Activated CD4-positive, alpha-beta T cell treated with anti-CD3 and anti-CD28 coated beads, Interleukin-2, Interleukin-6, amounts not matched to agents 100 ng/mL and 50 ng/mL, durations not matched to agents 16 hours and 8 hours (primary cell): ENCODE measurements at regions not wholly inside any gene's neighbourhood (a gene's known extent, or its start where the extent isn't known, plus 50 kb on each side); places are given as distances from the start of the nearest gene placed in this dataset.
A peak's percentile ranks its signal among the peaks of the same experiment; 100 is the strongest.
"Not testable (repeated sequence)": the region's sequence is repeated elsewhere in the genome, so short reads cannot be mapped to it uniquely, and the experiment has no call there.

Experiments
- DNase-seq: peaks from one replicate; pipeline ENCODE4 v3.0.0-alpha.2; 2020

DNA sequence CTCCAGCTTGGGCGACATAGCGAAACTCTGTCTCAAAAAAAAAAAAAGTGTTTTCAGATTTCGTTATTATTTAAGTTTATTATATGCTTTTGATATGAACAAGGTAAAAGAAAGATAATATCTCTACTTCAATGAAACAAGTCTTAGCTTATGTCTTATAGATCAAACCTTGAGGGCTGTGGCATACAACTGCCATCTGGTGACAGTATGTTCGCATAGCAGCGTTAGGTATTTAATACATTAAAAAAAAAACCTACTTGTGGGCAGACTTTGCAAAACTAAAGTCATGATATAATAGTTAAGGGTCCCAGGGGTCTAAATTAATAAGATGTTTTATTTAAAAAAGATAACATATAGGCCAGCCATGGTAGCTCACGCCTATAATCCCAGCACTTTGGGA lies 161.2 kb upstream of the AMOT start:
- DNase-seq = no peak

DNA sequence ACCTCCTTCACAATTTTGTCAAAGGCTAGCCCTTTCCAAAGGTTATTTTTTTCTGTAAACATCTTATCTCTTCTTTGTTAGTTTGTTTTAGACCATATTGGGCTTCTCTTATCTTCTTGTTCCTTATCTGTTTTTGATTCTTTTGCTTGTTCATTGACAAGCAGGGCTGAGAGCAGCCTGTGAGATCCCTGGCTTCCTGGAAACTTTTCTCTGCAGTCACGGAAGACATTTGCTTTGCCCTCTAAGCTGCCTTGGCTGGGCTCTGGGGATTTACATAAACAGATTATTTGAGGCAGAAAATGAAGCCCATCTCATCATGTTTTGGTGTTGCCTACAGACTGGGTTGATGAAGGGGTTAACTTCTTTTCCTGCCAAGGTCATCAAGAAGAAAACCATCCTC lies 157.4 kb upstream of the AMOT start:
- DNase-seq = no peak

DNA sequence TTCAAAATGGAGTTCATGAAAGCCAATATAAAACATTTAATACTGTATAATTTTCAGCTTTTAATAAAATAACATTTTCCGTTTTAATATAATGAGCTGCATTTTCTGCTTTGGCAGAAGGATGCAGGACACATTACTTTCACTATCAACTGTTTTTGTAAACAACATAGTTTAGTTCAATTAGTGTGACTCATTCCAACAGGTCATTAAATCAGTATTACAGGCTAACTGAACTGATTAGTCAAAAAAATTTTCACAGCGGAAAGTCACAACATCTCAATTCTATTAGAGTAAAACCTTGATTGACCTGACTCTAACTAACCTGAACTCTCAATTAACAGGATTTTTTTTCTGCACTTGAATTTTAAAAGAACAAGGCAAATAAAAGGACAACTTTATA lies 151.2 kb upstream of the AMOT start:
- no peak for DNase-seq

DNA sequence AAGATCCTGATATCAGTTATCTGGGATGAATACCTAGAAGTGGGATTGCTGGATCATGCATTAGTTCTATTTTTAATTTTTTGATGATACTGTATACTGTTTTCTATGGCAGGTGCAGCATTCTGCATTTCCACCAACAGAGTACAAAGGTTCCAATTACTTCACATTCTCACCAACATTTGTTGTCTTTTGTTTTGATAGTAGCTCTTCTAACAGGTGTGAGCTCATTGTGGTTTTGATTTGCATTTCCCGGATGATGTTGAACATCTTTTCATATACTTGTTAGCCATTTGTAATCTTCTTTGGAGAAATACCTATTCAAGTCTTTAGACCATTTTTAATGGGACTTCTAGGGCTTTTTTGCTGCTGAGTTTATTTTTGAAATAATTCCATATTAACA lies 139.2 kb upstream of the AMOT start:
- no peak for DNase-seq

DNA sequence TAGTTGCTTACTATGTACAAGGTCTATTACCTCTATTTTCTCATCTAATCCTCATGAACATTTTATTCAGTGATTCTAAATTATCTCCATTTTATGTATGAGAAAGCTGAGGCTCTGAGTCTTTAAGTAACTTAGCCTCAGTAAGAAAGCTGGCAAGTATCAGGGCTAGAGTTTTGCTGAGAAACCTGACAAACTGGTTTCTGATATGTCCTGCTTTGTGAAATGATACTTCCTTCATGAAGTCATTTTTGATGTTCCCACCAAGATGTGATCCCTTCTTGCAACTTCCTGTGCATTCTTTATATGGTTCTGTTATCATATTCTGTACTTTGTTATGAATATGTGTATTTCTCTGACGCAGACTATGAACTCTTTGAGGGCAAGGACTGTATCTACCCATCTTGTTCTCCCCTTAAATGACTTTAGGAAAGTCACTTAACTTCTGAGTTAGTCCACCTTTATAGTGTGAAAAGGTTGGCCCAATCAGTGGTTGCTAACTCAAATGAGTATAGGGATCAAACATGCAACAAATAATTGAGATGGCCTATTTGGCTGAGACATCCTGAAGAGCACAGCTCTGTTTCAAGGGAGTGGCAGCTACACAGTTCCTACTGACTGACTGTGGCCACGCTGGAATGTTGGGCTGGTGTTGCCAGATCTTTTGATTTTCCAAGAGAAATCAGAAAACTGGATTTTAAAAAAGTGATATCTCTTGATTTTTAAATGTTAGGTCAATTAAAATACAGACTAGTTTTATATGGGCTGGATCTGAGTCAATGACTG lies 127.9 kb upstream of the AMOT start:
- no peak for DNase-seq

DNA sequence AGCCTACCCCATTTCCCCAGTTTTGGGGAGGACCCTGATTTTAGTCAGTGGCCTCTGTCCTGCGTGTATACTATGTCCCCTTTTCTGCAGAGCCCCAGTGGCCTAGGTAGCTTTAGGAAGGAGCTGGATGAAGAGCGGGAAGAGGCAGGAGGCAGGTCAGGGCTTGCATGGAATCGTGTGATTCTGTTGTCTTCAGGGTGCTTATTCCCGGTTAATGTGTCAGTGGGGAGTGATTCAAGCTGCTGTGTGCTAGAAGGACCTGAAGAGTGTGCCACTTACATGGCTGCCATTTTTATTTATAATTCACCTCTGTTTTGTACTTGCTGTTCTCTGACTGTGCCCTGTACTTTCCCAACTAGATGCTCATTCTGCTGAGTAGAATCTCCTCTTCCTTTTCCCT lies 127.3 kb upstream of the AMOT start:
- DNase-seq = no peak

DNA sequence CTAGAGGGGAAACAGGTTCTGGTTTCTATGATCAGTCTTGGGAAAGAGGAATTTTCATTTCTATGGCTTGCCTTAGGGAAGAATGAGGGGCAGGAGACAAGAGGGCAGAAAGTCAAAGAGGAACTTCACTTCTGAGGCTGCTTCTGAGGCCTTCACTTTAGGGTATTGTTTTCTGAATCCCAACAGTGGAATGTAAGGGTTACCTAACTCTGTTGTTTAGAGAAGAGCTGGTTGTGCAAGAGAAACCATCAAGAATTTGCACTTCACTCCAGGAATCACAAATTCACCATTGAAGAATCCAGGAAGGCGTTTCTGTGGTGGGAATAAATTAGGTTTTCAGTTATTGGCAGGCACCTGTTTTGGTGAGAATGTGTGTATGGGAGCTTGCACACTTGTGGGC lies 126.7 kb upstream of the AMOT start:
- no peak for DNase-seq

DNA sequence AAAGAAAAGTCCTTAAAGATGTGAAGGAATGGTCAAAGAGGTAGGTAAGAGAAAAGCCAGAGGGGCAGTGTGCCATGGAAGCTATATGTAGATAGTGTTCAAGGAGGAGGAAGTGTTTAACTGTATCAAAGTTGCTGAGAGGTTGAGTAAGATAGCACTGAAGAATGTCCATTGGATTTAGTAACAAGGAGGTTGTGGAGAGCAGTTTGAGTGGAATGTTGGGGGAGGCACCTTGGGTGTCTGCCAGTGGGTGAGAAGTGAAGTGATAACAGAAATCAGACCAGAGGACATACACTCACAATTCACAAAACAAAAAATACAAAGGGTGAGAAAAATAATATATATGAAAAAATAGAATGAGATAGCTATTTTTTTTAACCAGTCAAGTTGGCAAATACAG lies 121.3 kb upstream of the AMOT start:
- no peak for DNase-seq

DNA sequence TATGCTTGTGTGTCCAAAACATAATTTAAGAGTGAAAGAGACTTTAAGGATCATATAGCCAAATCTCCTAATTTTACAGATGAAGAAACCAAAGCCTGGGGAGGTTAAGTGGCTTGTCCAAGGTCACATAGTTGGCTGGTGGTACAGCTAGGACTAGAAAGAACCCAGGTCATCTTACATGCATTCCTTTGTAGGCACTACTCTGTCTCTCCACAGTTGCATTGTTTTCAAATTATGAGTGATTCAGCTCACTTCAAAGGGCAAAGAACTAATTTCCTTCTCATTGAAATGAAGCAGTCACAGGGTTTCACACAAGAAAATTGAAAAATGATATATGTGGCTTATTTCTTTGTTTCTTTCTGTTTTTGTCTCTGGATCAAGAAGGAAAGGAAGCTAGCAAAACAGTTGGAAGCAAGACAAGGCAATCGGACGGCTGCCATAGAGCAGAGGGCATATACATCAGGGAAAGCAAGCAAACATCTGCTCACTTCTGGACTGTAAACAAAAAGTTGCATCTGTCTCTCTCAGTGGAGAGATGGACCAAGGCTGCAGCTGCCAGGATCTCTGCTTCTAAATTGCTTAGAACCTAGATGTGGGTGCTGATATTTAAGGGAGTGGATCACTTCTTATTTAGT lies 107.5 kb upstream of the AMOT start:
- no peak for DNase-seq

DNA sequence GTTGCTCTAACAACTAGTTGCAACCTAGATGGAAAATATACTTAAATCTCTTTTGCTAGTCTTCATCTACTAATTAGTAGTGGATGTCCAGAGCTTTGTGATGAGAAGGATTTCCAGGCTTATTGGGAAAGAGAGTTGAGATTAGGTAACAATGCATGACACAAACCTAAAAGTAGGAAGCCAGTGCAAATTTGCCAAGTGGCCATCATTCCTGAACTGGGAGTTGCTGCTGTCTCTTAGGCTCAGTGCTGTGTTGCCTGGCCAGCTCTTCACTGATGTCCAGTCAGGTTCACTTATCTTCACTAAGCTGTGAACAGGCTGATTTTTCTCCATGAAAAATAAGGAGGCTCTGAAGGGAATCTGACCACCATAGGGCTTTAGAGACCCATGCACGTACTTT lies 105.6 kb upstream of the AMOT start:
- DNase-seq = no peak

DNA sequence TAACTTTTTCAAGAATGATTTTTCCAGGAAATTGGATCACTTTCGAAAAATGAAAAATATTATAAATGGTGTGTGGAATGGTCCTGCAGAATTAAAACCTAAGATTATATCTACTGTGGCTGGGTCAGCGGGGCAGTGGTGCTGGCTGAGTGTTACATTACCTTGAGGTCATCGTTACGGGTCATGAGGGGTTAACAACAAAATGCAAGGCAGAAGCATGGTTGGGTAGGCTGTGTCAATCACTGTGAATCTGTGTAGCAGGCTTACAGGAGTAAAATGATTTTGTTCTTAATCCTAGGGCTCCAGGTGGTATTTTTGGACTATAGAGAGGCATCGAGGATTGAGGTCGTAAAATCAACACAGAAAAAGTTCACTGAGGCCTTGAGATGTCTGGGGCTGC lies 105.2 kb upstream of the AMOT start:
- no peak for DNase-seq

DNA sequence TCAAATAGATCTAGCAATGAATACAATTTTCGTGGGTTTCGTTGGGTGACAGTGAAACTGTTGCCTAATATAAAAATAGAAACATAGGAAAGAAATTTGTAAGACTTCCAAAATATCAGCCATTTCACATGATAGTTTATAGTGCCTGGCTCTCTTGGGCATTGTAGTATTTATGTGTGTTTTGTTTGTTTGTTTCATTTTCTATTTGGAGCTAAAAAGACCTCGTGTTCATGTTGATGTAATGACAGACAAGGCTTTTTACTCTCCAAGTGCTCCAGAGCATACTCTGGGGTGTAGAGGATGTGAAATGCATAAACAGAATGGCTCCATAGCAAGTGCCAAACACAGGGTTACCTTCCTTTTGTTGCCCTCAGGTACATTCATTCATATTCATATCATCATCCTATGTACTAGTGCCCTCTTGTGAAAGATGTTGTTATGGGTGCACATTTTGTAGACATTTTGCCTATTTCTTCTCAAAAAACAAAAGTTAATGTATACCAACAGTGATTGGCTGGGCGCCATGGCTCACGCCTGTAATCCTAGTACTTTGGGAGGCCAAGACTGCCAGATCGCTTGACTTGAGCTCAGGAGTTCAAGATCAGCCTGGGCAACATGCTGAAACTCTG lies 100.7 kb upstream of the AMOT start:
- DNase-seq = peak; percentile 1

DNA sequence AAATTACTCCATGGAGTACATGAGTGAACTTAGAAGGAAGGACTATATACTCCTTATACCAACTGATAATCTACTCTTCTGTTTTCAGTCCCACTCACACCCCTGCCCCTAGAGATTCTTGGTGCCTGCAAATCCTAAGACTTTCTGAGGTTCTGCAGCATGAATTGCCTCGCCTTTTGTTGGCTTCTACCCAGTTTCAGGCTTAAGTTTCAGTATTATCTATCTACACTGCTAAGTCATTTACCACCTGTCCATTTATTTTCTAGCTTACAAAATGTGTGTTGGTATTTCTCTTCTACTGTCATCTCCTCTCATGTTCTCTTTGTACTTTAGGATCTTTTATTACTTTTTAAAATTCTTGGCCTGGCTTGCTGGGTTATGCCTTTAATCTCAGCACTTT lies 94.4 kb upstream of the AMOT start:
- no peak for DNase-seq

DNA sequence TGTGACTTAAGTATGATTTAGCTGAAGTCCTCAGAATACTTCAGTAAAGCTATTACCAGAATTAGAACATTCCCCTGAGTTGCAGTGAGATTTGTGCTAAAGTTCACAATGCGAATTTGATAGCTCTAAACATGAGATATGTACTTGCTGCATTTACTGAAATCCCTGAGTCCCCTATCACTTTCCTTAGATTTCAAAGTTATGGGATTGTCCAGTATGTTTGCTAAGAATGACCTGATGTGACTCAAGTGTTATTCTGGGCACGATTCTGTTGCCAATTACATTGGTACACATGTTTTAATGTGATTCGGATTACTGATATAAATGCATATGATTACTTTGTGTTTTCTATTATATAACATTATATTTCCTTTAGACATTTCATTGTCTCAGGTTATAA lies 91.3 kb upstream of the AMOT start:
- no peak for DNase-seq

DNA sequence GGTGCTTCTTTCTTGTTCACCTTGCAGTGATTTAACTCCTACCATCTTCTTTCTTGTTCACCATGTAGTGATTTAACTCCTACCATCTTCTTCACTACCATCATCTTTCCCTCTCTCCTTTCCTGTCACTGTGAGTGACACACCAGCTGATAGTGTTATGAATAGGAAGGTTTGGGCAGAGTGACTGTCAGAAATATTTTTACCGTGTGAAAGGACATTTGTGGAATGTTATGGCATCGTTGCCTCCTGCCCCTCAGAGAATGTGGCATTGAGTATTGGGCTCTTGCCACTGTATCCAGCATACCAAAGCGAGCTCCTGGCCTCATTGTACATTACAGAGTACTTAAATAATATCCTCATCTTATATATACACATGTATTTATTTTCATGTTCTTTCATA lies 90.8 kb upstream of the AMOT start:
- DNase-seq = no peak

DNA sequence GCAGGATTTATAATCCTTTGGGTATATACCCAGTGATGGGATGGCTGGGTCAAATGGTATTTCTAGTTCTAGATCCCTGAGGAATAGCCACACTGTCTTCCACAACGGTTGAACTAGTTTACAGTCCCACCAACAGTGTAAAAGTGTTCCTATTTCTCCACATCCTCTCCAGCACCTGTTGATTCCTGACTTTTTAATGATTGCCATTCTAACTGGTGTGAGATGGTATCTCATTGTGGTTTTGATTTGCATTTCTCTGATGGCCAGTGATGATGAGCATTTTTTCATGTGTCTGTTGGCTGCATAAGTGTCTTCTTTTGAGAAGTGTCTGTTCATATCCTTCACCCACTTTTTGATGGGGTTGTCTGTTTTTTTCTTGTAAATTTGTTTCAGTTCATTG lies 82.8 kb upstream of the AMOT start:
- DNase-seq = not testable (repeated sequence)

DNA sequence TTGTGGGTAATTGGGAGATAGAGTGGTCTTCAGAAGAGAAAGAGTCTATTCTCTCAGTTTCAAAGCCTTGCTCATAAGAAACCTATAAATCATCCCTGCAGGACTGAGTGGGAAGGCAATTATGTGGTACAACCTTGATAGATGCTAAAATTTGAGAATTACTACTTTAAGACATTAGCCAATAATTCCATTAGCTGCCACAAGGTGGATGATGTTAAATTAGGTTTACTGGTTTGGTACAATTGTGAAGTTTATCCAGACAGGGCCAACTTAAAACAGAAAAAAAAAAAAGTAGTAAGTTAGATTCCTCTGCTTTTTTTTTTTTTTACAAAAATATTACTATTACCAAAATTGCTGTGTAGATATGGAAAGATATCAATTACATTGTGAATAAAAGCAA lies 73.2 kb upstream of the AMOT start:
- no peak for DNase-seq

DNA sequence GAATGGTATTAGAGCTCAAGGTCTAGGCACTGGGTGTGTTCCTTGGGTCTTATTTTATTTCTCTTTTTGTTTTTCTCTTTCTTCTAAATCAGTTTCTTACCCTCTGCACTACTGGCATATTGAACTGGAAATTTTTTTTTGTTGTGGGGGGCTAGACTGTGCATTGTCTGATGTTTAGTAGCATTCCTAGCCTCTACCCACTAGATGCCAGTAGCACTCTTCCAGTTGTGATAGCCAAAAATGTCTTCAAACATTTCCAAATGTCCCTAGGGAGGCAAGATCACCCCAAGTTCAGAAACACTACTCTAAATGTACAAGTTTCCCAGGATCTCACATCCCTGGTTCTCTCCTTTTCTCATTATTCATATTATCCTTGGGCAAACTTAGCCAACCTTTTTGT lies 69.8 kb upstream of the AMOT start:
- no peak for DNase-seq

DNA sequence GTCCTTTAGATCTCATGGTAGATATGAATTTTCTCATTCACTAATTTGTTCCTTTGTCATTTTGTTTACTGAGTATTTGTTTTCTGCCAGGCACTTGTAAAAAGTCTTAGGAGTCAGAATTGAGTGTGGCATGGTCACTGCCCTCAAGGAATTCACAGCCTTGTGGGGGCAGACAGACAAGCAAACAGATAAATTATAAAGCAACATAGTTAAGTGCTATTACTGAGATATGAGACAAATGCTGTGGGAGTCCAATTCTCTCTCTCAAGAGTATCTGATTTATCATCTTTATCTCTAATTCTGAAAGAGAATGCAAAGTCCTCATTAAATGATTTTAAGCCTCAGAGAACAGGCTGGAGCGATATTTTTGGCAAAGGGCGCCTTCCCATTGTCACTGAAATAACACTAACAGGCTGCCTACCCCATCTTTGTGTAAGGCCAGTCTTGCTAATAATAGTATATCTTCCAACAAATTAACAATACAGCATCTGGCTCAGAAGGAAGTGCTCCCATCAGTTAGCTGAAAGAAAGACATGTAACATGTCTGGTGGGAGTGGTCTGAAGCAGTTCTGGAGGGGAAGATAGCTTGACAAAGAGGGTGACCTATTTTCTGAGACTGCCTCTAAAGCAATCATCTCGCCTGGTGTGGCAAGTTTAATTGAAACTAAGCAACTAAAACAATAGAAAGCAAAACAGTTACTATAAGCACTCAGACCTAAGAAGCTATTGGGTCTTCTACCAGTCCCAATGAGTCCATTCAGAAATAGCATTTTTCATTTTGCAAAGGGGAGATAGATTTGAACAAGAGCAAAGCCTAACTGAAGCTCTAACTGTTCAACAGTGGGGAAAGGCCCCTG lies 61.5 kb upstream of the AMOT start:
- DNase-seq = no peak

DNA sequence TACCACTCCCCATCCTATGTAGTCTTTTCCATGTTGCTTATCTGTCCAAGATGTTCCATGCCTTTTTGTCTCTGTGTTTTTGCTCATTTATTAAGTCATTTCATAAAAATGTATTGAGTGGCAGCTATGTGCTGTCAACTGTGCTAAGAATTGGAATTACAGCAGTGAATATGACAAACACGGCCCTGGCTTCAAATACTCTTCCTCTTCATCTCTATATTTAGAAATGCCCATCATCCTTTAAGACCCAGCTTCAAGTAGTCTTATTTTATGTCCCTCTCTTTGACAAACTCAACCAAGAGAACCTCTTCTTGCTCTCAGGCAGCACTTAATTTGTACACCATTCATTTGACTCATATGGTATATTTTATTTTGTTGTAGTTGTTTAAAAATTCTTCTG lies 55.4 kb upstream of the AMOT start:
- DNase-seq = no peak
